GM21619 (cell line): ENCODE measurements at regions not wholly inside any gene's neighbourhood (a gene's known extent, or its start where the extent isn't known, plus 50 kb on each side); places are given as distances from the start of the nearest gene placed in this dataset.
"Not testable (repeated sequence)": the region's sequence is repeated elsewhere in the genome, so short reads cannot be mapped to it uniquely, and the experiment has no call there.

Experiments
- ATAC-seq: cut with Tn5 transposase; IDR thresholded peaks from one replicate; pipeline ENCODE4 v1.9.1; 2021; ENCODE audit not compliant: unreplicated experiment

GRCh38 chr17:56000411-56000810, 152.9 kb upstream of the ANKFN1 start:
- ATAC-seq: no peak

GRCh38 chr17:56002656-56003055, 150.6 kb upstream of the ANKFN1 start:
- not testable (repeated sequence) for ATAC-seq

GRCh38 chr17:56009795-56010651, 143.3 kb upstream of the ANKFN1 start:
- no peak for ATAC-seq

GRCh38 chr17:56011406-56012131, 141.7 kb upstream of the ANKFN1 start:
- no peak for ATAC-seq

GRCh38 chr17:56018211-56018610, 135.1 kb upstream of the ANKFN1 start:
- ATAC-seq: no peak

GRCh38 chr17:56020369-56020768, 132.9 kb upstream of the ANKFN1 start:
- ATAC-seq: peak; percentile 60

- ATAC-seq: no peak
These were observed 131.5 kb upstream of the ANKFN1 start for GRCh38 chr17:56021681-56022190.

GRCh38 chr17:56023851-56024250, 129.4 kb upstream of the ANKFN1 start:
- ATAC-seq: no peak

GRCh38 chr17:56026915-56027314, 126.4 kb upstream of the ANKFN1 start:
- ATAC-seq: no peak

- ATAC-seq: no peak
These were observed 124.4 kb upstream of the ANKFN1 start for GRCh38 chr17:56028837-56029236.

- ATAC-seq: no peak
These were observed 123.2 kb upstream of the ANKFN1 start for GRCh38 chr17:56030009-56030624.

- ATAC-seq: no peak
These were observed 121.6 kb upstream of the ANKFN1 start for GRCh38 chr17:56031636-56032035.

GRCh38 chr17:56034197-56034635, 119.1 kb upstream of the ANKFN1 start:
- no peak for ATAC-seq

- ATAC-seq: no peak
These were observed 115.1 kb upstream of the ANKFN1 start for GRCh38 chr17:56038131-56038530.

GRCh38 chr17:56045872-56046271, 107.4 kb upstream of the ANKFN1 start:
- no peak for ATAC-seq

- ATAC-seq: no peak
These were observed 105.9 kb upstream of the ANKFN1 start for GRCh38 chr17:56047331-56047730.

- no peak for ATAC-seq
These were observed 95.4 kb upstream of the ANKFN1 start for GRCh38 chr17:56057869-56058268.

GRCh38 chr17:56064506-56064905, 88.8 kb upstream of the ANKFN1 start:
- no peak for ATAC-seq

GRCh38 chr17:56074361-56074890, 78.8 kb upstream of the ANKFN1 start:
- no peak for ATAC-seq

GRCh38 chr17:56076980-56077379, 76.3 kb upstream of the ANKFN1 start:
- no peak for ATAC-seq

GRCh38 chr17:56083475-56083874, 69.8 kb upstream of the ANKFN1 start:
- ATAC-seq: no peak
